ENCODE measurements at regions not wholly inside any gene's neighbourhood (a gene's known extent, or its start where the extent isn't known, plus 50 kb on each side); places are given as distances from the start of the nearest gene placed in this dataset.

- no peak for TF ChIP-seq POLR2A (IDR thresholded peaks at IDR 0.05)
- TF ChIP-seq, protein P1, sequence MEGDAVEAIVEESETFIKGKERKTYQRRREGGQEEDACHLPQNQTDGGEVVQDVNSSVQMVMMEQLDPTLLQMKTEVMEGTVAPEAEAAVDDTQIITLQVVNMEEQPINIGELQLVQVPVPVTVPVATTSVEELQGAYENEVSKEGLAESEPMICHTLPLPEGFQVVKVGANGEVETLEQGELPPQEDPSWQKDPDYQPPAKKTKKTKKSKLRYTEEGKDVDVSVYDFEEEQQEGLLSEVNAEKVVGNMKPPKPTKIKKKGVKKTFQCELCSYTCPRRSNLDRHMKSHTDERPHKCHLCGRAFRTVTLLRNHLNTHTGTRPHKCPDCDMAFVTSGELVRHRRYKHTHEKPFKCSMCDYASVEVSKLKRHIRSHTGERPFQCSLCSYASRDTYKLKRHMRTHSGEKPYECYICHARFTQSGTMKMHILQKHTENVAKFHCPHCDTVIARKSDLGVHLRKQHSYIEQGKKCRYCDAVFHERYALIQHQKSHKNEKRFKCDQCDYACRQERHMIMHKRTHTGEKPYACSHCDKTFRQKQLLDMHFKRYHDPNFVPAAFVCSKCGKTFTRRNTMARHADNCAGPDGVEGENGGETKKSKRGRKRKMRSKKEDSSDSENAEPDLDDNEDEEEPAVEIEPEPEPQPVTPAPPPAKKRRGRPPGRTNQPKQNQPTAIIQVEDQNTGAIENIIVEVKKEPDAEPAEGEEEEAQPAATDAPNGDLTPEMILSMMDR (IDR thresholded peaks at IDR 0.05): no peak
Measured at GRCh38 chr16:79408355-79408754, 192.2 kb downstream of the MAF start.

All from esophagus squamous epithelium (tissue), 4 donors.